CD4-positive, alpha-beta T cell (primary cell): ENCODE measurements at regions not wholly inside any gene's neighbourhood (a gene's known extent, or its start where the extent isn't known, plus 50 kb on each side); places are given as distances from the start of the nearest gene placed in this dataset.
"Not testable (repeated sequence)": the region's sequence is repeated elsewhere in the genome, so short reads cannot be mapped to it uniquely, and the experiment has no call there.

Experiments used
- ATAC-seq: fragments of 200-7000 bp; cut with Tn5 transposase; one replicate; pipeline ENCODE4 v1.10.0; 2022; ENCODE audit warnings: mild to moderate bottlenecking; ENCODE audit not compliant: poor library complexity
- CTCF ChIA-PET: fragments of 350-600 bp; sonication (Branson Sonifier 250); formaldehyde crosslinking; loops from one replicate; lab custom pipeline; 2021; ENCODE audit warnings: antibody characterized with exemption, inconsistent platforms; lab: Charles Lee
- POLR2A ChIA-PET: fragments of 350-600 bp; sonication (Branson Sonifier 250); formaldehyde crosslinking; loops from one replicate; lab custom pipeline; 2021; ENCODE audit warnings: antibody characterized with exemption, inconsistent platforms; lab: Charles Lee
- DNase-seq, 14 experiments: peaks; one replicate each; pipeline ENCODE4 v3.0.0-alpha.2; 2013 to 2020; ENCODE audit warnings: mixed read lengths in 2 of 14
- H3K27ac ChIP-seq, 2 donors: one replicate each; pipeline versions ENCODE4 v1.5.1 to v1.7.0; 2013; ENCODE audit warnings: low read length in 2 of 2, low read depth in 1 of 2, mild to moderate bottlenecking in 1 of 2
- H3K27me3 ChIP-seq, 2 experiments: 1 replicate in 1 of 2; 2 replicates in 1 of 2; pipeline versions ENCODE4 v1.6.1 to v1.7.0; 2013; ENCODE audit warnings: low read length in 2 of 2, control low read depth in 1 of 2, mild to moderate bottlenecking in 1 of 2, moderate library complexity in 1 of 2; ENCODE audit not compliant: insufficient read depth in 2 of 2, control insufficient read depth in 1 of 2
- H3K36me3 ChIP-seq: one replicate; pipeline ENCODE4 v1.6.1; 2013; ENCODE audit warnings: low read length, control low read depth; ENCODE audit not compliant: insufficient read depth
- H3K4me1 ChIP-seq: one replicate; pipeline ENCODE4 v1.6.1; 2013; ENCODE audit warnings: low read length, control low read depth; ENCODE audit not compliant: insufficient read depth
- H3K4me3 ChIP-seq: one replicate; pipeline ENCODE4 v1.5.1; 2013; ENCODE audit warnings: mild to moderate bottlenecking, low read length, moderate library complexity
- H3K9me3 ChIP-seq, 2 experiments: 1 replicate in 1 of 2; 2 replicates in 1 of 2; pipeline versions ENCODE4 v1.6.1 to v1.7.0; 2013; ENCODE audit warnings: low read length in 2 of 2, mild to moderate bottlenecking in 2 of 2, control low read depth in 1 of 2, moderate library complexity in 1 of 2; ENCODE audit not compliant: control insufficient read depth in 1 of 2, insufficient read depth in 1 of 2
- H3K27ac Mint-ChIP-seq: one replicate; pipeline ENCODE4 v1.8.0; 2020; ENCODE audit warnings: mixed read lengths
- H3K27me3 Mint-ChIP-seq: one replicate; pipeline ENCODE4 v1.8.0; 2021; ENCODE audit warnings: mixed read lengths
- H3K36me3 Mint-ChIP-seq: one replicate; pipeline ENCODE4 v1.8.0; 2021; ENCODE audit warnings: low read depth, mixed read lengths
- H3K4me1 Mint-ChIP-seq: one replicate; pipeline ENCODE4 v1.8.0; 2021; ENCODE audit warnings: low read depth, mixed read lengths
- H3K4me3 Mint-ChIP-seq: one replicate; pipeline ENCODE4 v1.8.0; 2020; ENCODE audit warnings: mild to moderate bottlenecking, mixed read lengths
- H3K9me3 Mint-ChIP-seq: one replicate; pipeline ENCODE4 v1.8.0; 2020; ENCODE audit warnings: mixed read lengths
- intact Hi-C, 2 experiments: fragments of 100-400 bp; cut with DNase I in 1 of 2; cut with micrococcal nuclease in 1 of 2; formaldehyde crosslinking; loops; one replicate each; pipeline versions ENCODE4 v1.15.1 to v1.9.0; 2023 to 2025; cut with DNase I, micrococcal nuclease
- TF ChIP-seq, protein P1 (sequence below): fragments of 200-600 bp; IDR thresholded peaks from one replicate; pipeline ENCODE4 v1.8.0; 2022; ENCODE audit warnings: antibody characterized with exemption, mild to moderate bottlenecking

DNA sequence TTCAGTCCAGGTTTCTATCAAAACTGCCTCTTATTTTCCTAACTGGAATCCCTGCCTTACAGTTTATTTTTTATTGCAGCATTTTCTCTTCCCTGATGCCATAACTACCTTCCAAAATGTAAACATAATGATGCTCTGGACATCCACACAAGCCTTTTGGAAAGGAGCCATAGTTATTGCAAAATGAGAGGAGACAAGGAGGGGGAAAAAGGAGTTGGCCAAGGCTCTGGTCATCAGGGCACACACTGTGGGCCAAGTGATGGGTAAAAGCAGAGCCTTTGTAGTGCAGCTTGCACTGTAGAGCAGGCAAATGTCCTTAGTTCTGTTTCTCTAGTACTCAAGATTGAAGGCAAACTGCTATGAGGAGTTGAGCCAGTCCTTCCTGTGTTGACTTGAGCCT lies 289.3 kb upstream of the MTPN start:
- intact Hi-C loops, result no loop called here
- Histone ChIP-seq H3K36me3 (no peaks in the 10 kb centered on the region), H3K4me3 (no peak overlapping the region), H3K4me1 (no peaks in the 10 kb centered on the region), H3K27me3 (no peaks in the 10 kb centered on the region), H3K27ac (no peak overlapping the region), H3K9me3 (peaks cover 4 to 15% of the 10 kb centered on the region in 2 experiments)
- H3K27ac Mint-ChIP-seq, result no peak overlapping the region
- TF ChIP-seq, protein P1, sequence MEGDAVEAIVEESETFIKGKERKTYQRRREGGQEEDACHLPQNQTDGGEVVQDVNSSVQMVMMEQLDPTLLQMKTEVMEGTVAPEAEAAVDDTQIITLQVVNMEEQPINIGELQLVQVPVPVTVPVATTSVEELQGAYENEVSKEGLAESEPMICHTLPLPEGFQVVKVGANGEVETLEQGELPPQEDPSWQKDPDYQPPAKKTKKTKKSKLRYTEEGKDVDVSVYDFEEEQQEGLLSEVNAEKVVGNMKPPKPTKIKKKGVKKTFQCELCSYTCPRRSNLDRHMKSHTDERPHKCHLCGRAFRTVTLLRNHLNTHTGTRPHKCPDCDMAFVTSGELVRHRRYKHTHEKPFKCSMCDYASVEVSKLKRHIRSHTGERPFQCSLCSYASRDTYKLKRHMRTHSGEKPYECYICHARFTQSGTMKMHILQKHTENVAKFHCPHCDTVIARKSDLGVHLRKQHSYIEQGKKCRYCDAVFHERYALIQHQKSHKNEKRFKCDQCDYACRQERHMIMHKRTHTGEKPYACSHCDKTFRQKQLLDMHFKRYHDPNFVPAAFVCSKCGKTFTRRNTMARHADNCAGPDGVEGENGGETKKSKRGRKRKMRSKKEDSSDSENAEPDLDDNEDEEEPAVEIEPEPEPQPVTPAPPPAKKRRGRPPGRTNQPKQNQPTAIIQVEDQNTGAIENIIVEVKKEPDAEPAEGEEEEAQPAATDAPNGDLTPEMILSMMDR, result no peak
- ChIA-PET CTCF (no interaction called here), POLR2A (no interaction called here)
- H3K27me3 Mint-ChIP-seq, result no peaks in the 10 kb centered on the region
- no peaks in the 10 kb centered on the region for H3K4me1 Mint-ChIP-seq
- peaks cover 25% of the 10 kb centered on the region for H3K9me3 Mint-ChIP-seq
- DNase-seq (no peak), ATAC-seq (no peak)
- no peaks in the 10 kb centered on the region for H3K36me3 Mint-ChIP-seq
- no peak overlapping the region for H3K4me3 Mint-ChIP-seq

DNA sequence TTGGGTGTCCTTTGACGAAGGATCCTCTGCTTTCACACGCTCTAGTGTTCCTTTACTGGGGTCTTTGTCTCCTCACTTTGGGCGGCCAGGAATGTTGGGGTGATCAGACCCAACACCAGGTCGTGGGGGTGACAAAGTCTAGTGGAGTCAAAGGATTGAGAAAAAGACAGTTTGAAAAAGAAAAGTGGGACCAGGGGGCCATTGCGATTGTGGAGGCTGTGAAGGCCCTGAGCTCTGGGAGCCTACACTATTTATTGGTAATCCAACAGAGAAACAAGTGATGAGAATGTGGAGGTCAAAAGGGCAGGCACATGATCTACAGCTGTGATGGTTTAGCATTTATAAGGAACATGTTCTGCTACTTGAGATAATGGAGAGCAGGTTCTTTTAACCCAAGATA lies 287.1 kb upstream of the MTPN start:
- H3K4me3 Mint-ChIP-seq, H3K27ac ChIP-seq, H3K4me3 ChIP-seq, H3K4me1 Mint-ChIP-seq, H3K27ac Mint-ChIP-seq, intact Hi-C loops, ATAC-seq, H3K27me3 Mint-ChIP-seq, H3K4me1 ChIP-seq, H3K36me3 ChIP-seq, POLR2A ChIA-PET, H3K27me3 ChIP-seq, DNase-seq, H3K36me3 Mint-ChIP-seq, CTCF ChIA-PET: not testable (repeated sequence)
- H3K9me3 Mint-ChIP-seq, result peaks cover 27% of the 10 kb centered on the region
- H3K9me3 ChIP-seq, result peaks cover 9 to 18% of the 10 kb centered on the region in 2 experiments

DNA sequence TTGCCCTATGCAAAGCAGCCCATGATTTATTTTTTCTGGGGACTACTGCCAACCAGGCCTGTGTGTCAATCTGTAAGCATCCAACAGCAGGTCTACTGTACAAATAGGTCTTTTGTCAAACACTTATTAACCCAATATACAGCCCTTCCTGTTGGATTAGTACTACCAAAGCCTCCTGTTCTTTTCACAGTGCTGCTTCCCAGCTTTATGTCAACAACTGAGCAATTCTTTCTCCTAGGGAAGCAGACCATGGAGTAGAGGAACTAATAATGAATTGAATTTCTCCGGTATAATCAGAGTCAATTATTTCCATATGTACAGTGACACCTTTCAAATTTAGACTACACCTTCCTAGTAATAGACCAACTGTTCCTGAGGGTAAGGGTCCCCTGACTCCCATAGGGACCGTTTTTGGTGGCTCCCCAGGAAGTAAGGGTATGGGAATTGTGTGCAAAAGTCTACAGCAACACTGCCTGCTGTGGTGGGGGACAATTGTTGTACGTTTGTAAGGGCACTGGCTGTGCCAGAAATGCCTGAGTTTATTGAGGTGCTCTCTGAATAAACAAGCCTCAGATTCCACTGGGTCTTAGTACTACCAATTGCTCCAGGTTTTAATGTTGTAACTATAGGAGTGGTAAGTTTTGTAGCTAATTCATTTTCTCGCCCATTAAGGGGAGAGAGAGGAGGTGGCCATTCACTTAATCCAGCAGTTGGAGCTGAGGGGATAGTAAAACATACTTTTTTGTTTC lies 286.1 kb upstream of the MTPN start:
- H3K27me3 Mint-ChIP-seq, DNase-seq, ATAC-seq, H3K36me3 Mint-ChIP-seq, H3K4me1 ChIP-seq, H3K4me1 Mint-ChIP-seq, H3K4me3 ChIP-seq, H3K27me3 ChIP-seq, CTCF ChIA-PET, intact Hi-C loops, H3K36me3 ChIP-seq, H3K4me3 Mint-ChIP-seq, POLR2A ChIA-PET, H3K27ac Mint-ChIP-seq, H3K27ac ChIP-seq: not testable (repeated sequence)
- peaks cover 9 to 18% of the 10 kb centered on the region in 2 experiments for H3K9me3 ChIP-seq
- H3K9me3 Mint-ChIP-seq, result peaks cover 28% of the 10 kb centered on the region

DNA sequence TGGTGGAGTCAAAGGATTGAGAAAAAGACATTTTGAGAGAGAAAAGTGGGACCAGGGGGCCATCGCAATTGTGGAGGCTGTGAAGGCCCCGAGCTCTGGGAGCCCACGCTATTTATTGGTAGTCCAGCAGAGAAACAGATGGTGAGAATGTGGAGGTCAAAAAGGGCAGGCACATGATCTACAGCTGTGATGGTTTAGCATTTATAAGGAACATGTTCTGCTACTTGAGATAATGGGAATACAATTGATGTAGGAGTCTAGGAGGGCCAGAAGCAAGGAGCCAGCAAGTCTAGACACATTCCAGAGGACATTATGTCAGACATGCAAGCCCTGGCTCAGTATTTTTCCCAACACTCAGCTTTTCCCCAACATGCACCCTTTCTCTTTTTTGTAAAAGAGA lies 283.4 kb upstream of the MTPN start:
- intact Hi-C loops, H3K4me1 ChIP-seq, H3K27ac Mint-ChIP-seq, POLR2A ChIA-PET, DNase-seq, H3K27me3 Mint-ChIP-seq, H3K4me3 ChIP-seq, H3K4me3 Mint-ChIP-seq, H3K27ac ChIP-seq, ATAC-seq, H3K27me3 ChIP-seq, H3K36me3 ChIP-seq, H3K36me3 Mint-ChIP-seq, H3K4me1 Mint-ChIP-seq, CTCF ChIA-PET: not testable (repeated sequence)
- peaks cover 9 to 12% of the 10 kb centered on the region in 2 experiments for H3K9me3 ChIP-seq
- peaks cover 24% of the 10 kb centered on the region for H3K9me3 Mint-ChIP-seq
